ENCODE measurements at regions not wholly inside any gene's neighbourhood (a gene's known extent, or its start where the extent isn't known, plus 50 kb on each side); places are given as distances from the start of the nearest gene placed in this dataset.

DNA sequence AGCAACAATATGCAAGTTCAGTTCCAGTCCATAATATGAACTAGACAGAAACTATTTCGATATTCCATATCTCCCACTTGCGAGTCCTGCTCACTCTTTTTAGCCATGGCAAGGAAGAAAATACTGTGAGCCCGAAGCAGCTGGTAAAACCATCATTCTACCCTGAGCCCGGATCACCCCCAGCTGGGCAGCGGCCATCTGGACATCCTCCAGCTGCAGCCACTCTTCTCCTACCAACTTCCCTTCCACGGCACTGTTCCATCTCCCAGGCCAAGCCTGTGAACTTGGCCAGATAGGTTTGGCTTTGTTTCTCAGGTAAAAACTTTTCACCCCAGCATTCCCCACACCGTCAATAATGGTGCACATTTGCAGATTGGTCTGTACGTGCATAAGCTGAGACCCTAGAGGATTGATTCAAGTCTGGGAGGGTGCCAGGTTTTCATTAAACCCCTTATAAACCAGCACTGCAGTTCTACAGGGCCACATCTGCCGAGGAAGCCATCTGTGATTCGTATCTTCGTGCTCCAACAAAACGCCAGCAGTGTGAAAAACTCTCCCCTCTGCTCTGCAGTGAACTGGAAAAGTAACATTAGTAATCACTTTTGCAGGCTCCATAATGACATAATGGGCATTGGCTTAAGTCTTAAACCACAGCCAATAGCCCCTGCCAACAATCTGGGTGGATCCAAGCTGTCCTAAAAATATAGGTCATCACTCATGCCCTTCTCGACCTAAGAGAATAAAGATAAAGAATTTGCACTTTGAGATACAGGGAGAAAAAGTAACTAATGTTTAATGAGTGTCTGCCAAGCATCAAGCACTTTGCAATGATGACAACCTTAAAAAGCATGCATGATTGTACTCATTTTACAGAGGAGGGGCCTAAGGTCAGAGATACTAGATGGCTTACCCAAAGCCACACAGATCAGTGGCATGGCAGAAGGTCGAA lies 205.1 kb downstream of the PLPP3 start:
- no peaks in the 10 kb centered on the region for H3K27me3 Mint-ChIP-seq (ENCODE audit: unreplicated experiment)
- peaks cover 26% of the 10 kb centered on the region for H3K4me1 Mint-ChIP-seq (ENCODE audit: unreplicated experiment)
- H3K27ac Mint-ChIP-seq (ENCODE audit: unreplicated experiment) = no peak overlapping the region
- H3K4me3 Mint-ChIP-seq (ENCODE audit: unreplicated experiment) = no peak overlapping the region
- TF ChIP-seq CTCF (IDR thresholded peaks at IDR 0.05; ENCODE audit: unreplicated experiment) = no peak
- H3K36me3 Mint-ChIP-seq (ENCODE audit: low read depth, unreplicated experiment) = no peaks in the 10 kb centered on the region
- no peaks in the 10 kb centered on the region for H3K9me3 Mint-ChIP-seq (ENCODE audit: unreplicated experiment)
- DNase-seq (ENCODE audit: low spot score) = no peak

- no peak for TF ChIP-seq CTCF (IDR thresholded peaks at IDR 0.05; ENCODE audit: unreplicated experiment)
- Mint-ChIP-seq H3K4me1 (ENCODE audit: unreplicated experiment) (peaks cover 12% of the 10 kb centered on the region), H3K4me3 (ENCODE audit: unreplicated experiment) (no peak overlapping the region), H3K36me3 (ENCODE audit: low read depth, unreplicated experiment) (no peaks in the 10 kb centered on the region), H3K9me3 (ENCODE audit: unreplicated experiment) (no peaks in the 10 kb centered on the region), H3K27ac (ENCODE audit: unreplicated experiment) (no peak overlapping the region), H3K27me3 (ENCODE audit: unreplicated experiment) (no peaks in the 10 kb centered on the region)
- DNase-seq (ENCODE audit: low spot score) = no peak
Measured at GRCh38 chr1:56370513-56370912, 208.8 kb downstream of the PLPP3 start.

GRCh38 chr1:56363007-56363770 lies 216.2 kb downstream of the PLPP3 start:
- DNase-seq (ENCODE audit: low spot score) = no peak
- H3K4me3 Mint-ChIP-seq (ENCODE audit: unreplicated experiment) = no peak overlapping the region
- no peak for TF ChIP-seq CTCF (IDR thresholded peaks at IDR 0.05; ENCODE audit: unreplicated experiment)
- H3K9me3 Mint-ChIP-seq (ENCODE audit: unreplicated experiment) = no peaks in the 10 kb centered on the region
- no peaks in the 10 kb centered on the region for H3K4me1 Mint-ChIP-seq (ENCODE audit: unreplicated experiment)
- no peaks in the 10 kb centered on the region for H3K36me3 Mint-ChIP-seq (ENCODE audit: low read depth, unreplicated experiment)
- H3K27ac Mint-ChIP-seq (ENCODE audit: unreplicated experiment) = no peak overlapping the region
- H3K27me3 Mint-ChIP-seq (ENCODE audit: unreplicated experiment) = no peaks in the 10 kb centered on the region

- TF ChIP-seq CTCF (IDR thresholded peaks at IDR 0.05; ENCODE audit: unreplicated experiment) = no peak
- no peaks in the 10 kb centered on the region for H3K36me3 Mint-ChIP-seq (ENCODE audit: low read depth, unreplicated experiment)
- no peaks in the 10 kb centered on the region for H3K27me3 Mint-ChIP-seq (ENCODE audit: unreplicated experiment)
- no peak for DNase-seq (ENCODE audit: low spot score)
- H3K27ac Mint-ChIP-seq (ENCODE audit: unreplicated experiment) = no peak overlapping the region
- H3K4me1 Mint-ChIP-seq (ENCODE audit: unreplicated experiment) = peaks cover 4% of the 10 kb centered on the region
- H3K4me3 Mint-ChIP-seq (ENCODE audit: unreplicated experiment) = no peak overlapping the region
- H3K9me3 Mint-ChIP-seq (ENCODE audit: unreplicated experiment) = no peaks in the 10 kb centered on the region
Measured at GRCh38 chr1:56360021-56360420, 219.3 kb downstream of the PLPP3 start.

- no peak for TF ChIP-seq CTCF (IDR thresholded peaks at IDR 0.05; ENCODE audit: unreplicated experiment)
- Mint-ChIP-seq H3K9me3 (ENCODE audit: unreplicated experiment) (no peaks in the 10 kb centered on the region), H3K27ac (ENCODE audit: unreplicated experiment) (no peak overlapping the region), H3K27me3 (ENCODE audit: unreplicated experiment) (no peaks in the 10 kb centered on the region), H3K4me1 (ENCODE audit: unreplicated experiment) (peaks cover 4% of the 10 kb centered on the region), H3K36me3 (ENCODE audit: low read depth, unreplicated experiment) (no peaks in the 10 kb centered on the region), H3K4me3 (ENCODE audit: unreplicated experiment) (no peak overlapping the region)
- no peak for DNase-seq (ENCODE audit: low spot score)
Measured at GRCh38 chr1:56359056-56359455, 220.3 kb downstream of the PLPP3 start.

Data from endothelial cell (in vitro differentiated cells).